Retinal pigment epithelial cell (primary cell): ENCODE measurements at regions not wholly inside any gene's neighbourhood (a gene's known extent, or its start where the extent isn't known, plus 50 kb on each side); places are given as distances from the start of the nearest gene placed in this dataset.
A peak's percentile ranks its signal among the peaks of the same experiment; 100 is the strongest.

Experiments
- DNase-seq: peaks from one replicate; pipeline ENCODE4 v3.0.0-alpha.2; 2010; ENCODE audit warnings: low read depth
- H3K4me3 ChIP-seq: 2 replicates; pipeline ENCODE4 v1.5.1; 2011; ENCODE audit warnings: mild to moderate bottlenecking, low read length, control low read depth, moderate library complexity
- TF ChIP-seq, protein P1 (sequence below): conservative IDR thresholded peaks from 2 replicates; pipeline ENCODE4 v1.5.1; 2011; ENCODE audit warnings: low read depth, low read length, control low read depth, inconsistent platforms

DNA sequence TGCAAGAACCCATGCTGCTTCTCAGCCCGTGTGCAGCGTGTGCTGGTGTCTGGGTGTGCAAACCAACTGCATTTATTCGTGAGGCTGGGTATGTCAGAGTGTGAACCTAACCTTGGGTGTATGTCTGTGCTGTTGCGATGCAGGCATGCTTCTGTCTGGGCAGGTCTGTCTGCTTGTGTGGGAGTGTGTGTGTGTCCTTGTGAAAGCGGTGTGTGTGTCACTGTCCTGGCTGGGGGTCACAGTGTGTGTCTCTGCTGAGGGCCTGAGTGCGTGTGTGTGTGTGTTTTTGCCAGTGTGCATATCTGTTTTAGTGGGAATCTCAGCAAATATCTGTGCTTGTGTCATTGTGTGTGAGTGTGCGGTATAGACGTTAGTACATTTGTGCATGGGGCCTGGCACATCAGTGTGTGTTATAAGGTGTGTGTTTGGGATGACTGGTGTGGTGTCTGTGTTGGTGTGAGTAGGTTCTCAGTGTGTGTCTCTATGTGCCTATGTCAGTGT lies 121.8 kb downstream of the CYLD start:
- no peak overlapping the region for H3K4me3 ChIP-seq
- DNase-seq, result no peak
- TF ChIP-seq, protein P1, sequence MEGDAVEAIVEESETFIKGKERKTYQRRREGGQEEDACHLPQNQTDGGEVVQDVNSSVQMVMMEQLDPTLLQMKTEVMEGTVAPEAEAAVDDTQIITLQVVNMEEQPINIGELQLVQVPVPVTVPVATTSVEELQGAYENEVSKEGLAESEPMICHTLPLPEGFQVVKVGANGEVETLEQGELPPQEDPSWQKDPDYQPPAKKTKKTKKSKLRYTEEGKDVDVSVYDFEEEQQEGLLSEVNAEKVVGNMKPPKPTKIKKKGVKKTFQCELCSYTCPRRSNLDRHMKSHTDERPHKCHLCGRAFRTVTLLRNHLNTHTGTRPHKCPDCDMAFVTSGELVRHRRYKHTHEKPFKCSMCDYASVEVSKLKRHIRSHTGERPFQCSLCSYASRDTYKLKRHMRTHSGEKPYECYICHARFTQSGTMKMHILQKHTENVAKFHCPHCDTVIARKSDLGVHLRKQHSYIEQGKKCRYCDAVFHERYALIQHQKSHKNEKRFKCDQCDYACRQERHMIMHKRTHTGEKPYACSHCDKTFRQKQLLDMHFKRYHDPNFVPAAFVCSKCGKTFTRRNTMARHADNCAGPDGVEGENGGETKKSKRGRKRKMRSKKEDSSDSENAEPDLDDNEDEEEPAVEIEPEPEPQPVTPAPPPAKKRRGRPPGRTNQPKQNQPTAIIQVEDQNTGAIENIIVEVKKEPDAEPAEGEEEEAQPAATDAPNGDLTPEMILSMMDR, result no peak

DNA sequence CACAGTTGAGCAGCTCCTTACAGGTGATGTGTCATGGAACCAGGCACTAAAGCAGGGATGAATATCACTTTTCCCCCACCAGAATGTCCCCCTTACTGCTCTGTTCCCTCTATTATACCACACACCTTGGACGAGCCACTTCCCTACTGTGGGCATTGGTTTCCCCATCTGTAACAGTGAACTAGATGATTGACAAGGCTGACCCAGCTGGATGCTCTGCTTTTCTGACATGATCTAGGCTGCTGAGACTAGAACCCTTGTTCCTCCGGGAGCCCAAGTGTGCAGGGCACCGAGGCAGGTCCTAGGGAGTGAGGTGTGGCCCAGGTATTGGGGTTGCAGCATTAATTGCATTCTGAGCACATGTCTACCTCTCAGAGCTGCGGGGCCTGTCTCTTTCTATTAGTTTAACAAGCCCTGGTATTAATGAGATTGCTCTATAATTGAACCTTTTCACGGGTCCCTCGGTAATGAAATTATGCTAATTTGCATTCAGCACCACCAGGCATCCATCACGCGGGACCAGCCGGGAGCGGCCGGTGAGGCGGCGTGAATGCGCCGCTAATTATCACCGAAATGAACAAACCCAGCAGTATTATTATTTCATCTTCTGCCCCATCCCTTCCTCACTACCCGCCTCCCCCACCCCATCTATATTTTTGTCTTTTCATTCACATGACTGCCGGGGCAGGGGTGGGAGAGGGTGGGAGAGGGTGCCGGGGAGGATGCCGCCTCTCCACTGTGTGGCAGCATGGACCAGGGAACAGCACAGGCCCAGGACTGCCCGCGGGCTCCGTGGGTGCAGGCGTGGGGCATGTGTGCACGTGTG lies 121.1 kb downstream of the CYLD start:
- H3K4me3 ChIP-seq, result no peak overlapping the region
- TF ChIP-seq, protein P1, result no peak
- DNase-seq, result no peak

DNA sequence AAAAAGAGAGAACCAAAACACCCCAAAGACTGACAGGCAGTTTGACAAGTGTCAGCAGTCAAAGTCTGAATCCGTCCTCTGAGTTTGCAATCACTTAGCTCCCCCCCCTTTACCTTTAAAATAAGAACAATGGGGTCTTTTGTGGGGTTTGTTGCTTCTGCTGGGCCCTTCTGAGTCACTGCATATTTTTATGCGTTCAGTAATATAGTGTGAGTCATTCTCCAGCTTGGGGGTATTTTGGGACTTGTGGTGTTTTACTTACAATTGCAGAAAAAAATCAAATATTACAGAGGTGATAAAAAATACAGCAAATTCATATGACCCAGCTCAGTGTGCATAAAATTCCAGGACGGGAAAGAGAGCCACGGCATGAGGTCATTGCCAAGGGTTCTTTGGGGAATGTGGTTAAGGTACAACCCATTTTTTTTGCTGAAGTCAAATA lies 120.1 kb downstream of the CYLD start:
- TF ChIP-seq, protein P1, result no peak
- no peak overlapping the region for H3K4me3 ChIP-seq
- DNase-seq, result peak; percentile 72

DNA sequence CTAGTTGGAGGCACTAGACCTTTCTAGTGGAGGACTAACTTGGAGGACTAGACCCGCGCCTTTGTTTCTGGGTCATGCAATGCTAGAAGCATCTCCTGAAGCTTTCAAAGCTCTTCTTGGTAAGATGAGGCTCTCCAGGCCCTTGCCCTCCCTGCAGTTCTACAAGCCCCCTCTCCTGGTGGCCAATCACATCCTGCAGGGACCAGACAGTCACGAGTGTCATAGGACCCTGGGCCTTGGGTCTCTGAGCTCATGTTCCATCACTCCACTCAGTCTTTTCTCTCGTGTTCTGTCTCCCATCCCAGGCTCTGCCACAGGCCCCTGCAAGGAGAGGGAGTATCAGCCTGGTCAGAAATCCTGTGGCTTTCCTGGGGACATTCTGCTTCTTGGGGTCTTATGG lies 119.6 kb downstream of the CYLD start:
- TF ChIP-seq, protein P1, result no peak
- H3K4me3 ChIP-seq, result no peak overlapping the region
- DNase-seq, result no peak

DNA sequence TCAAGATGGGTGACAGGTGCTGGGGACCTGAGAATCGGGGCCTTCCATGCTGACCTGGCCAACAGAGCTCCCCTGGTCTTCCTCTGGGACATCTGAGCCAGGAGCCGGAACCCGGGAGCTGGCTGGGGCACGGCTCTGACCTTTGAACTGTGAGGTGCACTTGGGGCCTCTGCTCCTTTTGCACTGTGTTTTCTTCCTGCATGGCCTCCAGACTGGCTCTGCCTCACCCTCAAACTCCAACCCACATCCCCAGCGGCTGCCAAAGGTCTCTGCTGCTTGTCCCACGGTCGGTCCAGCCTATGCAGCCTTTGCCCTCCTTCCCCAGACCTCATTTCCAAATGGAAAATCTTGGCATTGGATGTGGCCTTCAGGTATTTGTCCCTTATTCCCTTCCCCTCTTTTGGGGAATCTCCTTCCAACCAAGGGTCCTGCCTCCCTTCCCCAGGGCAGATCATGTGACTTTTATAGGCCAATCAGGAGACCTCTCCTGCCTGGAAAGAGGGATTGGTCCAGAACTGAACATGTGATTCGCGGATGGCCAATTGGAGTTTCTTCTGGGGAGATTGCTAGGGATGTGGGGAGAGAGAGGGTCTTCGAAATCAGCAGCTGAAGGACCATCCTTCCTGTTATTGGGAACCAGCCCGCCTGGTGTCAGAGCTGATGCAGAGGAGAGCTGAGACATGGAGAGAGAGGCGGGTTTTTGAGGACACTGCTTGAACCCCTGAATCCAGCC lies 117.9 kb downstream of the CYLD start:
- no peak overlapping the region for H3K4me3 ChIP-seq
- TF ChIP-seq, protein P1, result no peak
- DNase-seq, result no peak

DNA sequence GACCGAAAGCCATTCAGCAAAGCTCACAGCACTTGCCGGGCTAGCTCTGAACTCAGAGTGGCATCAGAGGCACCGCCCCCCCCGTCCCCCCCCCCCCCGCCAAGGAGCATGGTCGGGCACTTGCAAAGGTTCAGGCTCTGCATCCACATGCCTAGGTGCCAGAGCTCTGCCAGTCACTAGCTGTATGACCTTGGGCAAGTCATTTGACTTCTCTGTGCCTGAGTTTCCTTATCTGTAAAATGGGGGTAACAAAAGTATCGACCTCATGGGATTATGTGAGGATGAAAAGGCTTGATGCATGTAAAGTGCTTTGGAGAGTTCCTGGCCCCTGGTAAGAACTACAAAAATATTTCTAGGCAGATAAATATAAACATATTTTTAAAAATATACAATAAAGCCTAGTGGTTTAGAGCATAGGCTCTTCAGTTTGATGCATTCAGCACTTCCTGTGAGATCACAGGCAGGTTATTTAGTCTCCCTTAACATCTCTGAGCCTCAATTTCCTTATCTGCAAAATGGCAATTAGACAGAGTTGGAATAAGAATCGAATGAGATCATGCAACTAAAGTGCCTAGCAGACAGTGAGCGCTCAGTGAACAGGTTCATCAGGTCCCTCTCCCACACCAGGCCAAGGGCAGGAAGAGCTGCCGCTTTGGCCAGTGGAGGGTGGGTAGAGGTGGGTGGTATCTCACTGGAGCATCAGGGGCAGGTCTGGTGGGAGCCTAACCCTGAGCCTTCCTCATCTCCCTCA lies 117.2 kb downstream of the CYLD start:
- TF ChIP-seq, protein P1, result no peak
- H3K4me3 ChIP-seq, result no peak overlapping the region
- no peak for DNase-seq
